ENCODE measurements at regions not wholly inside any gene's neighbourhood (a gene's known extent, or its start where the extent isn't known, plus 50 kb on each side); places are given as distances from the start of the nearest gene placed in this dataset.

DNA sequence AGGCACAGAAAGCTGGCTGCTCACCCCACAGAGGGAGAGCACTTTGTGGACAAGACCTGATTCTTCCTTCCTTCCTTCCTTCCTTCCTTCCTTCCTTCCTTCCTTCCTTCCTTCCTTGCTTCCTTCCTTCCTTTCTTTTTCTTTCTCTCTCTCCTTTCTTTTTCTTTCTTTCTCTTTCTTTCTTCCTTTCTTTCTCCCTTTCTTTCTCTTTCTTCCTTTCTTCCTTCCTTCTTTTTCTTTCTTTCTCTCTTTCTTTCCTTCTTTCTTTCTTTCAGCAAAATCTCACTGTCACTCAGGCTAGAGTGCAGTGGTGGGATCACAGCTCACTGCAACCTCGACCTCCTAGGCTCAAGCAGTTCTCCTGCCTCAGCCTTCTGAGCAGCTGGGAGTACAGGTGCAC lies 263.9 kb downstream of the UQCRFS1 start:
- ChIA-PET CTCF (no interaction called here), POLR2A (no interaction called here), SMC1A (ENCODE audit: uncharacterized antibody, unreplicated experiment) (no interaction called here), RAD21 (ENCODE audit: unreplicated experiment) (no interaction called here)
- Histone ChIP-seq H3K9ac (ENCODE audit: control insufficient read depth, insufficient read depth, low read length) (no peak overlapping the region), H3K4me3 (no peak overlapping the region), H3K27ac (ENCODE audit: control insufficient read depth, insufficient read depth) (no peak overlapping the region), H3K79me2 (ENCODE audit: control insufficient read depth, insufficient read depth, low read length) (no peaks in the 10 kb centered on the region), H2AFZ (ENCODE audit: control insufficient read depth, low read depth, low read length) (no peak overlapping the region), H3K27me3 (replicated peaks in 1 of 2; ENCODE audit: control insufficient read depth in 2 of 2, insufficient read depth in 2 of 2, low read length in 1 of 2) (no peaks in the 10 kb centered on the region), H3K4me1 (ENCODE audit: control insufficient read depth, insufficient read depth, low read length) (no peaks in the 10 kb centered on the region), H4K20me1 (ENCODE audit: control insufficient read depth, insufficient read depth) (no peaks in the 10 kb centered on the region), H3K9me3 (replicated peaks; ENCODE audit: control insufficient read depth, insufficient read depth, low read length) (no peaks in the 10 kb centered on the region; the same call in 2 of the 3 replicates), H3K36me3 (ENCODE audit: control insufficient read depth in 2 of 2, insufficient read depth in 2 of 2, low read length in 1 of 2) (no peaks in the 10 kb centered on the region), H3K4me2 (ENCODE audit: control insufficient read depth, insufficient read depth) (no peak overlapping the region)
- WGBS (ENCODE audit: insufficient coverage, insufficient replicate concordance, low lambda C conversion rate, missing lambda C conversion rate): 9% methylated on average over 1 of the region's 1 CpG
- FAIRE-seq (no peak), DNase-seq (ENCODE audit: low read depth, low spot score) (no peak), ATAC-seq (no peak)
- no TSS peak for BruUV-seq (replicated peaks)
- in situ Hi-C loops (cut with MboI) (no loop called here), intact Hi-C loops (cut with micrococcal nuclease; ENCODE audit: unreplicated experiment) (no loop called here)
- TF ChIP-seq USF2 (IDR thresholded peaks at IDR 0.05; ENCODE audit: borderline replicate concordance, low read depth, low read length) (no peak), SMAD5 (IDR thresholded peaks at IDR 0.05; ENCODE audit: low read depth) (no peak), SPI1 (IDR thresholded peaks at IDR 0.05; ENCODE audit: borderline replicate concordance, insufficient read depth, low read depth, low read length) (no peak), ZNF687 (IDR thresholded peaks at IDR 0.05) (no peak), PAX8 (IDR thresholded peaks at IDR 0.05) (no peak), HCFC1 (IDR thresholded peaks at IDR 0.05; ENCODE audit: low read length) (no peak), IRF5 (IDR thresholded peaks at IDR 0.05; ENCODE audit: borderline replicate concordance) (no peak), EED (IDR thresholded peaks at IDR 0.05; ENCODE audit: low read depth) (no peak), CHD2 (IDR thresholded peaks at IDR 0.05; ENCODE audit: borderline replicate concordance, low read depth, low read length) (no peak), CREB1 (IDR thresholded peaks at IDR 0.05; ENCODE audit: low read depth) (no peak), PAX5 (IDR thresholded peaks at IDR 0.05; ENCODE audit: borderline replicate concordance, low read depth, low read length) (no peak), RAD21 (IDR thresholded peaks at IDR 0.05; ENCODE audit: insufficient read depth, low read depth, low read length) (no peak), MYB (IDR thresholded peaks at IDR 0.05; ENCODE audit: borderline replicate concordance, low read depth, low read length) (no peak), ATF7 (IDR thresholded peaks at IDR 0.05; ENCODE audit: low read depth) (no peak), ZNF622 (IDR thresholded peaks at IDR 0.05) (no peak), USF1 (IDR thresholded peaks at IDR 0.05; ENCODE audit: borderline replicate concordance, extremely low read length, insufficient read depth, low read depth, low read length) (no peak)
